Effector memory CD8-positive, alpha-beta T cell (primary cell): ENCODE measurements at regions not wholly inside any gene's neighbourhood (a gene's known extent, or its start where the extent isn't known, plus 50 kb on each side); places are given as distances from the start of the nearest gene placed in this dataset.

Experiments used
- ATAC-seq: fragments of 150-1000 bp; cut with Tn5 transposase; replicated peaks from 2 replicates; pipeline ENCODE4 v1.10.0; 2021; ENCODE audit warnings: mild to moderate bottlenecking, moderate library complexity
- DNase-seq, 3 experiments: peaks; one replicate each; pipeline ENCODE4 v3.0.0; 2021
- H3K27ac Mint-ChIP-seq, 2 donors: one replicate each; pipeline ENCODE4 v1.8.0; 2022; ENCODE audit warnings: mild to moderate bottlenecking in 2 of 2, mixed read lengths in 2 of 2, moderate library complexity in 2 of 2
- H3K27me3 Mint-ChIP-seq, 2 donors: one replicate each; pipeline ENCODE4 v1.8.0; 2022; ENCODE audit warnings: mixed read lengths in 2 of 2
- H3K36me3 Mint-ChIP-seq: one replicate; pipeline ENCODE4 v1.8.0; 2022; ENCODE audit warnings: mild to moderate bottlenecking, moderate library complexity, mixed read lengths; ENCODE audit not compliant: insufficient read depth
- H3K4me1 Mint-ChIP-seq, 2 donors: one replicate each; pipeline ENCODE4 v1.8.0; 2022; ENCODE audit warnings: low read depth in 2 of 2, mixed read lengths in 2 of 2
- H3K4me3 Mint-ChIP-seq, 2 donors: one replicate each; pipeline ENCODE4 v1.8.0; 2022; ENCODE audit warnings: mild to moderate bottlenecking in 2 of 2, mixed read lengths in 2 of 2, moderate library complexity in 2 of 2
- H3K9me3 Mint-ChIP-seq, 2 donors: one replicate each; pipeline ENCODE4 v1.8.0; 2022; ENCODE audit warnings: mixed read lengths in 2 of 2

- DNase-seq (no peak), ATAC-seq (no peak)
- H3K4me1 Mint-ChIP-seq, result no peaks in the 10 kb centered on the region
- no peak overlapping the region for H3K4me3 Mint-ChIP-seq
- peaks cover 2% of the 10 kb centered on the region for H3K36me3 Mint-ChIP-seq
- no peak overlapping the region for H3K27ac Mint-ChIP-seq
- H3K9me3 Mint-ChIP-seq, result peaks cover 0 to 2% of the 10 kb centered on the region in 2 donors
- H3K27me3 Mint-ChIP-seq, result peaks cover 0 to 20% of the 10 kb centered on the region in 2 donors
Observed at GRCh38 chr1:239926184-239926583, 165.5 kb upstream of the FMN2 start.

- Mint-ChIP-seq H3K4me3 (no peak overlapping the region), H3K4me1 (no peaks in the 10 kb centered on the region), H3K27me3 (peaks cover 0 to 40% of the 10 kb centered on the region in 2 donors), H3K9me3 (peaks cover 0 to 2% of the 10 kb centered on the region in 2 donors), H3K36me3 (peaks cover 2% of the 10 kb centered on the region), H3K27ac (no peak overlapping the region)
- DNase-seq (no peak), ATAC-seq (no peak)
Observed at GRCh38 chr1:239929317-239929716, 162.4 kb upstream of the FMN2 start.

- Mint-ChIP-seq H3K9me3 (peaks cover 0 to 2% of the 10 kb centered on the region in 2 donors), H3K27me3 (peaks cover 0 to 40% of the 10 kb centered on the region in 2 donors), H3K4me3 (no peak overlapping the region), H3K36me3 (peaks cover 2% of the 10 kb centered on the region), H3K27ac (no peak overlapping the region), H3K4me1 (no peaks in the 10 kb centered on the region)
- ATAC-seq (no peak), DNase-seq (no peak)
Observed at GRCh38 chr1:239930686-239931262, 160.9 kb upstream of the FMN2 start.

GRCh38 chr1:239931341-239931740, 160.3 kb upstream of the FMN2 start:
- Mint-ChIP-seq H3K9me3 (peaks cover 0 to 2% of the 10 kb centered on the region in 2 donors), H3K4me1 (no peaks in the 10 kb centered on the region), H3K27ac (no peak overlapping the region), H3K4me3 (no peak overlapping the region), H3K27me3 (peaks cover 0 to 40% of the 10 kb centered on the region in 2 donors), H3K36me3 (peaks cover 2% of the 10 kb centered on the region)
- ATAC-seq, result no peak
- no peak for DNase-seq

- ATAC-seq (no peak), DNase-seq (no peak)
- Mint-ChIP-seq H3K4me3 (no peak overlapping the region), H3K9me3 (peaks cover 0 to 2% of the 10 kb centered on the region in 2 donors), H3K36me3 (no peaks in the 10 kb centered on the region), H3K4me1 (no peaks in the 10 kb centered on the region), H3K27ac (no peak overlapping the region), H3K27me3 (no peaks in the 10 kb centered on the region)
Observed at GRCh38 chr1:239939602-239940001, 152.1 kb upstream of the FMN2 start.

- H3K36me3 Mint-ChIP-seq, result peaks cover 3% of the 10 kb centered on the region
- H3K4me1 Mint-ChIP-seq, result no peaks in the 10 kb centered on the region
- DNase-seq (no peak), ATAC-seq (no peak)
- peaks cover 0 to 8% of the 10 kb centered on the region in 2 donors for H3K27me3 Mint-ChIP-seq
- H3K9me3 Mint-ChIP-seq, result peaks cover 0 to 2% of the 10 kb centered on the region in 2 donors
- H3K27ac Mint-ChIP-seq, result no peak overlapping the region
- H3K4me3 Mint-ChIP-seq, result no peak overlapping the region
Observed at GRCh38 chr1:239943761-239944160, 147.9 kb upstream of the FMN2 start.

- H3K27ac Mint-ChIP-seq, result no peak overlapping the region
- H3K4me1 Mint-ChIP-seq, result no peaks in the 10 kb centered on the region
- H3K4me3 Mint-ChIP-seq, result no peak overlapping the region
- H3K9me3 Mint-ChIP-seq, result peaks cover 0 to 2% of the 10 kb centered on the region in 2 donors
- DNase-seq, result no peak
- ATAC-seq, result no peak
- peaks cover 3% of the 10 kb centered on the region for H3K36me3 Mint-ChIP-seq
- H3K27me3 Mint-ChIP-seq, result peaks cover 0 to 12% of the 10 kb centered on the region in 2 donors
Observed at GRCh38 chr1:239944666-239945065, 147.0 kb upstream of the FMN2 start.

- Mint-ChIP-seq H3K4me1 (no peaks in the 10 kb centered on the region), H3K9me3 (no peaks in the 10 kb centered on the region), H3K36me3 (peaks cover 3% of the 10 kb centered on the region), H3K27ac (no peak overlapping the region), H3K4me3 (no peak overlapping the region), H3K27me3 (peaks cover 0 to 25% of the 10 kb centered on the region in 2 donors)
- DNase-seq (no peak), ATAC-seq (no peak)
Observed at GRCh38 chr1:239947801-239948200, 143.9 kb upstream of the FMN2 start.

- Mint-ChIP-seq H3K9me3 (no peaks in the 10 kb centered on the region), H3K27me3 (peaks cover 0 to 41% of the 10 kb centered on the region in 2 donors), H3K36me3 (no peaks in the 10 kb centered on the region), H3K4me1 (no peaks in the 10 kb centered on the region), H3K27ac (no peak overlapping the region), H3K4me3 (no peak overlapping the region)
- peak in 2 of 3 experiments; percentile 14 to 29 for DNase-seq
- no peak for ATAC-seq
Observed at GRCh38 chr1:239951511-239952140, 140.1 kb upstream of the FMN2 start.

- Mint-ChIP-seq H3K4me1 (no peaks in the 10 kb centered on the region), H3K27me3 (peaks cover 0 to 45% of the 10 kb centered on the region in 2 donors), H3K4me3 (no peak overlapping the region), H3K9me3 (no peaks in the 10 kb centered on the region), H3K36me3 (no peaks in the 10 kb centered on the region), H3K27ac (no peak overlapping the region)
- ATAC-seq (no peak), DNase-seq (no peak)
Observed at GRCh38 chr1:239952348-239953308, 139.1 kb upstream of the FMN2 start.

- no peak overlapping the region for H3K4me3 Mint-ChIP-seq
- no peak overlapping the region for H3K27ac Mint-ChIP-seq
- DNase-seq (no peak), ATAC-seq (no peak)
- peaks cover 0 to 36% of the 10 kb centered on the region in 2 donors for H3K27me3 Mint-ChIP-seq
- H3K9me3 Mint-ChIP-seq, result no peaks in the 10 kb centered on the region
- no peaks in the 10 kb centered on the region for H3K4me1 Mint-ChIP-seq
- no peaks in the 10 kb centered on the region for H3K36me3 Mint-ChIP-seq
Observed at GRCh38 chr1:239954836-239955235, 136.8 kb upstream of the FMN2 start.

- ATAC-seq, result no peak
- H3K36me3 Mint-ChIP-seq, result no peaks in the 10 kb centered on the region
- no peaks in the 10 kb centered on the region for H3K4me1 Mint-ChIP-seq
- peaks cover 0 to 30% of the 10 kb centered on the region in 2 donors for H3K27me3 Mint-ChIP-seq
- H3K4me3 Mint-ChIP-seq, result no peak overlapping the region
- no peak for DNase-seq
- no peak overlapping the region for H3K27ac Mint-ChIP-seq
- H3K9me3 Mint-ChIP-seq, result no peaks in the 10 kb centered on the region
Observed at GRCh38 chr1:239955431-239955830, 136.3 kb upstream of the FMN2 start.

GRCh38 chr1:239956263-239956662, 135.4 kb upstream of the FMN2 start:
- no peak overlapping the region for H3K4me3 Mint-ChIP-seq
- H3K4me1 Mint-ChIP-seq, result no peaks in the 10 kb centered on the region
- no peaks in the 10 kb centered on the region for H3K9me3 Mint-ChIP-seq
- no peaks in the 10 kb centered on the region for H3K36me3 Mint-ChIP-seq
- H3K27me3 Mint-ChIP-seq, result peaks cover 0 to 25% of the 10 kb centered on the region in 2 donors
- ATAC-seq (no peak), DNase-seq (no peak)
- no peak overlapping the region for H3K27ac Mint-ChIP-seq
